Raji (cell line): ENCODE measurements at regions not wholly inside any gene's neighbourhood (a gene's known extent, or its start where the extent isn't known, plus 50 kb on each side); places are given as distances from the start of the nearest gene placed in this dataset.

Experiments
- POLR2A ChIP-seq: IDR thresholded peaks from 2 replicates; pipeline ENCODE4 v1.6.1; 2011; ENCODE audit warnings: low read depth, low read length, control low read depth; ENCODE audit not compliant: insufficient read depth

- TF ChIP-seq POLR2A = no peak
Observed at GRCh38 chr2:104215269-104216161, 638.4 kb upstream of the POU3F3 start.

- TF ChIP-seq POLR2A = no peak
Observed at GRCh38 chr2:104233591-104233990, 620.3 kb upstream of the POU3F3 start.

- no peak for TF ChIP-seq POLR2A
Observed at GRCh38 chr2:104236491-104236890, 617.4 kb upstream of the POU3F3 start.

GRCh38 chr2:104240984-104241383, 612.9 kb upstream of the POU3F3 start:
- TF ChIP-seq POLR2A = no peak

GRCh38 chr2:104249629-104250028, 604.3 kb upstream of the POU3F3 start:
- TF ChIP-seq POLR2A = no peak

GRCh38 chr2:104250635-104251034, 603.3 kb upstream of the POU3F3 start:
- TF ChIP-seq POLR2A = no peak

GRCh38 chr2:104254017-104254416, 599.9 kb upstream of the POU3F3 start:
- TF ChIP-seq POLR2A = no peak

- TF ChIP-seq POLR2A = no peak
Observed at GRCh38 chr2:104262714-104263113, 591.2 kb upstream of the POU3F3 start.

GRCh38 chr2:104279646-104280045, 574.3 kb upstream of the POU3F3 start:
- TF ChIP-seq POLR2A = no peak

GRCh38 chr2:104280216-104280615, 573.7 kb upstream of the POU3F3 start:
- no peak for TF ChIP-seq POLR2A

GRCh38 chr2:104286841-104287240, 567.1 kb upstream of the POU3F3 start:
- TF ChIP-seq POLR2A = no peak

GRCh38 chr2:104289651-104290565, 564.0 kb upstream of the POU3F3 start:
- TF ChIP-seq POLR2A = no peak

- no peak for TF ChIP-seq POLR2A
Observed at GRCh38 chr2:104290566-104290891, 563.4 kb upstream of the POU3F3 start.

GRCh38 chr2:104312684-104313083, 541.2 kb upstream of the POU3F3 start:
- no peak for TF ChIP-seq POLR2A

GRCh38 chr2:104318001-104318665, 535.8 kb upstream of the POU3F3 start:
- TF ChIP-seq POLR2A = no peak
